A673 (cell line): ENCODE measurements at regions not wholly inside any gene's neighbourhood (a gene's known extent, or its start where the extent isn't known, plus 50 kb on each side); places are given as distances from the start of the nearest gene placed in this dataset.

Experiments
- EZH2 ChIP-seq: fragments of 200-600 bp; sonication (generic); IDR thresholded peaks from 2 replicates; pipeline ENCODE4 v1.6.1; 2017; ENCODE audit warnings: borderline replicate concordance, low read depth, mild to moderate bottlenecking, mixed read lengths, antibody characterized with exemption, low read length; ENCODE audit not compliant: poor library complexity, severe bottlenecking
- TF ChIP-seq, protein P1 (sequence below): fragments of 300-800, 200-600 bp; sonication (generic); conservative IDR thresholded peaks from 2 replicates; pipeline ENCODE4 v1.5.1; 2017; ENCODE audit warnings: low read depth, mild to moderate bottlenecking, antibody characterized with exemption, low read length, moderate library complexity, mixed read lengths

DNA sequence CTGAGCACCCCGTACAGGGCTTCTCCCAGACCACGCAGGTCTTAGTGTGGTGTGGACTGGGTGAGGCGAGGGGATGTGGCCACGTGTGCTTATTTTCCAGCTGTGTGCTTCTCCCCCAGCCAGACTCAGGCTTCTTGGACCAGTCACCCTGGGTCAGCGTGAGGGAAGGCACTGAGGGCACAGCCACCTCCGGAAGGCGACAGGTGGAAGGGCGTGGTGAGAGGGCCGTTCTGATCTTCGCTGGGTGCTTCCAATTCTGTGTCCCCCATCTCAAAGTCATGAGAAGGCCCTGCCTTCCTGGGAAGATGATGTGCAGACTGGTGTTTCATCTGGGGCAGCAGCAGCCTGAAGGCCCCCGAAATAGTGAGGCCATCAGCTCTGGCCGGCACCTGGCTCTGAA, 169.7 kb upstream of the MYCN start:
- TF ChIP-seq, protein P1, sequence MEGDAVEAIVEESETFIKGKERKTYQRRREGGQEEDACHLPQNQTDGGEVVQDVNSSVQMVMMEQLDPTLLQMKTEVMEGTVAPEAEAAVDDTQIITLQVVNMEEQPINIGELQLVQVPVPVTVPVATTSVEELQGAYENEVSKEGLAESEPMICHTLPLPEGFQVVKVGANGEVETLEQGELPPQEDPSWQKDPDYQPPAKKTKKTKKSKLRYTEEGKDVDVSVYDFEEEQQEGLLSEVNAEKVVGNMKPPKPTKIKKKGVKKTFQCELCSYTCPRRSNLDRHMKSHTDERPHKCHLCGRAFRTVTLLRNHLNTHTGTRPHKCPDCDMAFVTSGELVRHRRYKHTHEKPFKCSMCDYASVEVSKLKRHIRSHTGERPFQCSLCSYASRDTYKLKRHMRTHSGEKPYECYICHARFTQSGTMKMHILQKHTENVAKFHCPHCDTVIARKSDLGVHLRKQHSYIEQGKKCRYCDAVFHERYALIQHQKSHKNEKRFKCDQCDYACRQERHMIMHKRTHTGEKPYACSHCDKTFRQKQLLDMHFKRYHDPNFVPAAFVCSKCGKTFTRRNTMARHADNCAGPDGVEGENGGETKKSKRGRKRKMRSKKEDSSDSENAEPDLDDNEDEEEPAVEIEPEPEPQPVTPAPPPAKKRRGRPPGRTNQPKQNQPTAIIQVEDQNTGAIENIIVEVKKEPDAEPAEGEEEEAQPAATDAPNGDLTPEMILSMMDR, result no peak
- TF ChIP-seq EZH2, result no peak
